Keratinocyte (primary cell): ENCODE measurements at regions not wholly inside any gene's neighbourhood (a gene's known extent, or its start where the extent isn't known, plus 50 kb on each side); places are given as distances from the start of the nearest gene placed in this dataset.

Source experiments
- DNase-seq: peaks from one replicate; pipeline ENCODE4 v3.0.0-alpha.2; 2011; ENCODE audit warnings: low read depth, missing footprints, low spot score
- FAIRE-seq: peaks from 2 replicates; lab custom pipeline; 2011; peaks lifted over from hg19 to GRCh38; lab: Jason Lieb, UNC
- H2AFZ ChIP-seq: 2 replicates; pipeline ENCODE4 v1.6.0; 2012; ENCODE audit warnings: low read length, control low read depth, inconsistent platforms; ENCODE audit not compliant: control insufficient read depth
- H3K27ac ChIP-seq: 2 replicates; pipeline ENCODE4 v1.5.1; 2011; ENCODE audit warnings: low read length; ENCODE audit not compliant: control insufficient read depth, insufficient read depth
- H3K27me3 ChIP-seq: 3 replicates; pipeline ENCODE4 v1.6.0; 2011; ENCODE audit warnings: low read length; ENCODE audit not compliant: control insufficient read depth, insufficient read depth; ENCODE audit errors: extremely low read depth
- H3K36me3 ChIP-seq, 2 experiments: 2 replicates in 1 of 2; 3 replicates in 1 of 2; pipeline ENCODE4 v1.5.1; 2011; ENCODE audit warnings: low read length in 2 of 2, mild to moderate bottlenecking in 1 of 2; ENCODE audit not compliant: control insufficient read depth in 2 of 2, insufficient read depth in 2 of 2; ENCODE audit errors: extremely low read depth in 1 of 2
- H3K4me1 ChIP-seq: 3 replicates; pipeline ENCODE4 v1.5.1; 2011; ENCODE audit warnings: low read length; ENCODE audit not compliant: control insufficient read depth, insufficient read depth; ENCODE audit errors: extremely low read depth
- H3K4me2 ChIP-seq: 3 replicates; pipeline ENCODE4 v1.6.0; 2011; ENCODE audit warnings: low read depth, low read length; ENCODE audit not compliant: control insufficient read depth, insufficient read depth; ENCODE audit errors: extremely low read depth
- H3K4me3 ChIP-seq, 3 experiments: fragments of 200-600 bp in 1 of 3; sonication (generic) in 1 of 3; 2 replicates in 2 of 3; 3 replicates in 1 of 3; pipeline ENCODE4 v1.5.1; 2011 to 2016; ENCODE audit warnings: low read length in 3 of 3, mild to moderate bottlenecking in 3 of 3, control low read depth in 2 of 3, inconsistent platforms in 1 of 3, low read depth in 1 of 3, mixed read lengths in 1 of 3, mixed run types in 1 of 3, moderate library complexity in 1 of 3; ENCODE audit not compliant: control insufficient read depth in 2 of 3, insufficient read depth in 2 of 3; ENCODE audit errors: extremely low read depth in 1 of 3
- H3K79me2 ChIP-seq: 2 replicates; pipeline ENCODE4 v1.6.0; 2012; ENCODE audit warnings: low read length; ENCODE audit not compliant: control insufficient read depth, insufficient read depth
- H3K9ac ChIP-seq: 3 replicates; pipeline ENCODE4 v1.6.0; 2011; ENCODE audit warnings: low read length; ENCODE audit not compliant: control insufficient read depth, insufficient read depth; ENCODE audit errors: extremely low read depth
- H3K9me1 ChIP-seq: 3 replicates; pipeline ENCODE4 v1.6.0; 2011; ENCODE audit warnings: low read length; ENCODE audit not compliant: control insufficient read depth, insufficient read depth; ENCODE audit errors: extremely low read depth
- H3K9me3 ChIP-seq: 2 replicates; pipeline ENCODE4 v1.5.1; 2012; ENCODE audit warnings: low read depth, low read length; ENCODE audit not compliant: control insufficient read depth
- H4K20me1 ChIP-seq: 3 replicates; pipeline ENCODE4 v1.6.0; 2011; ENCODE audit warnings: low read length; ENCODE audit not compliant: control insufficient read depth, insufficient read depth; ENCODE audit errors: extremely low read depth
- CTCF ChIP-seq, 3 experiments: IDR thresholded peaks in 1 of 3; conservative IDR thresholded peaks in 1 of 3; optimal IDR thresholded peaks in 1 of 3; 2 replicates in 2 of 3; 3 replicates in 1 of 3; pipeline versions ENCODE3 to v1.5.1; 2011; ENCODE audit warnings: low read length in 3 of 3, mild to moderate bottlenecking in 3 of 3, moderate library complexity in 2 of 3, control low read depth in 1 of 3, inconsistent platforms in 1 of 3; ENCODE audit not compliant: insufficient read depth in 2 of 3; ENCODE audit errors: extremely low read depth in 1 of 3
- EZH2 ChIP-seq: IDR thresholded peaks from one replicate; pipeline ENCODE4 v1.6.1; 2012; ENCODE audit warnings: inconsistent platforms, mild to moderate bottlenecking, low read length, moderate library complexity
- dilution Hi-C: fragments of 300-500 bp; cut with MboI; formaldehyde crosslinking; loops from one replicate; pipeline ENCODE4 v1.7.0; 2020; ENCODE audit warnings: low sequenced_read_pairs; ENCODE audit not compliant: extremely low pct_ligation_motif_present

DNA sequence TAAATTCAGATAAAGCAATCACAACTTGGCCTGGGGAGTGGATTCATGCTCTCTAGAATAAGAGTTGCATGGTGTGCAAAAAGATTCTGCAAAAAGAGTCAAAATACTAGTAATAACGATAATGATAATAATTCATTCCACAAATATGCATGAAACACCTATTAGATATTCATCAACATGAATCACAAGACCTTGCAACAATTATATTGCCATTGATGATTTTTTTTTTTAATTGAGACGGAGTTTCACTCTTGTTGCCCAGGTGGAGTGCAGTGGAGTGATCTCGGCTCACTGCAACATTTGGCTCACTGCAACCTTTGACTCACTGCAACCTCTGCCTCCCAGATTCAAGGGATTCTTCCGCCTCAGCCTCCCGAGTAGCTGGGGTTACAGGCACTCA, 109.2 kb upstream of the FLRT2 start:
- FAIRE-seq, result peak; percentile 73
- TF ChIP-seq EZH2 (no peak), CTCF (optimal IDR thresholded peaks at IDR 0.05 in 1 of 3, IDR thresholded peaks at IDR 0.05 in 1 of 3, conservative IDR thresholded peaks at IDR 0.05 in 1 of 3; ENCODE audit: extremely low read depth in 1 of 3, insufficient read depth in 2 of 3, low read length in 3 of 3) (no peak)
- no peaks in the 10 kb centered on the region for H3K9me1 ChIP-seq
- H3K4me2 ChIP-seq, result peak overlapping the region; percentile 77
- H3K27ac ChIP-seq, result peak overlapping the region; percentile 99
- DNase-seq, result peak; percentile 76
- H3K79me2 ChIP-seq, result no peaks in the 10 kb centered on the region
- dilution Hi-C loops, result no loop called here
- H3K27me3 ChIP-seq, result no peaks in the 10 kb centered on the region
- H2AFZ ChIP-seq, result no peak overlapping the region
- H3K4me1 ChIP-seq, result peaks cover 60% of the 10 kb centered on the region
- no peaks in the 10 kb centered on the region for H4K20me1 ChIP-seq
- no peak overlapping the region for H3K4me3 ChIP-seq
- peak overlapping the region; percentile 65 for H3K9ac ChIP-seq
- no peaks in the 10 kb centered on the region for H3K36me3 ChIP-seq
- H3K9me3 ChIP-seq, result no peaks in the 10 kb centered on the region

DNA sequence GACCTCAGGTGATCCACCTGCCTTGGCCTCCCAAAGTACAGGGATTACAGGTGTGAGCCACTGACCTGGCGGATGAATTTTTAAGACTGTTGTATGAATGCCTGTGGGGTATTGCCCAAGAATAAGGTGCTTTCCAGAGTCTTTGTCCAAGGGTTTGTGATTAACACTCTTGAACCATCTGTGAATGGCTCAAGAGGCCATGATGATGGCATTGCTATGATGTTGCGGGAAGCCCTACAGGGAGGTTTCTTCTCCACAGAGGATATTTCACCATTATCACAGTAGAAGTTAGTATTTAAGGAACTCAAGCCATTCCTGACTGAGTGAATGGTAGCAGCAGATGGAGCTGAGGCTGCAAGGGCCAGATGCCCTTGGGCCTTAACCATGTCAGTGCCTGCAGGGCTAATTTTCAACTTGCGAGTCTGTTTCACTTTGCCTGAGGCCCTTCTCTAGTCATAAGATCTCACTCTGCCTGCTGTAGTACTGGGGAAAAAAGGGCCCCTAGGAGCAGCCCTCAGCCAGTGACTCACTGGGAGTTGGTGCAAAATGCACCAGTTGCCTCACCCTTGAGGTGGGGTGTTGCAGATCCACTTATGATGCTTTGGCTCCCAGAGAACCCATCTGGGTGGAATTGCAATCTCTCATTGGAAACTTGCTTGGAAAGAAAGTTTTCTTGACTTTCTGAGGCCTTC, 108.6 kb upstream of the FLRT2 start:
- Histone ChIP-seq H3K36me3 (no peaks in the 10 kb centered on the region), H3K27ac (peak overlapping the region; percentile 99), H2AFZ (peak overlapping the region; percentile 50), H4K20me1 (no peaks in the 10 kb centered on the region), H3K27me3 (no peaks in the 10 kb centered on the region), H3K4me2 (peak overlapping the region; percentile 77), H3K79me2 (no peaks in the 10 kb centered on the region), H3K9me1 (no peaks in the 10 kb centered on the region), H3K4me1 (peaks cover 54% of the 10 kb centered on the region), H3K9me3 (no peaks in the 10 kb centered on the region), H3K4me3 (peak overlapping the region in 1 of 3 experiments; percentile 21), H3K9ac (peak overlapping the region; percentile 65)
- TF ChIP-seq EZH2 (no peak), CTCF (optimal IDR thresholded peaks at IDR 0.05 in 1 of 3, IDR thresholded peaks at IDR 0.05 in 1 of 3, conservative IDR thresholded peaks at IDR 0.05 in 1 of 3; ENCODE audit: extremely low read depth in 1 of 3, insufficient read depth in 2 of 3, low read length in 3 of 3) (peak in 1 of 3 experiments; percentile 5)
- peak; percentile 79 for FAIRE-seq
- DNase-seq, result peak; percentile 88
- dilution Hi-C loops, result no loop called here
